ENCODE measurements at regions not wholly inside any gene's neighbourhood (a gene's known extent, or its start where the extent isn't known, plus 50 kb on each side); places are given as distances from the start of the nearest gene placed in this dataset.

DNA sequence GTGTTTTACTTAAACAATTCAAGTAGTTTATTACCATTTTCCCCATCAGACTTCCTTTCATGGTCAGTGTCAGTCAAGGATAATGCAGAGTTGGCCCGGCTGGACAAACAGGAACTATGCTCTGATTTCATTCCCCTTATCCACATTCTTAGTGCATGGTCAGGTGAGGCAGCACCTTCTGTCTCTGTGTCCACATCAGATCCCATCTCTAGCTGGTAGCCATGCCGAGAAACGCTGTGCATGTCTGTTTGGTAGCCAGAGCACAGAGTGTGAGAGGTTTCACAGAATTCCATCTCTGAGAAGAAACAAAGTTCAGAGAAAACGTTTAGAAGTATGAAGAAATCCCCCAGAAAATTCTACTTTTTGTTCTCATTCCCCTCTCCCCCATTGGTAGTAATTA lies 423.7 kb upstream of the TEX13C start:
- TF ChIP-seq ZNF274 (IDR thresholded peaks at IDR 0.05; ENCODE audit: low read depth, low read length) (no peak), SUZ12 (IDR thresholded peaks at IDR 0.05; ENCODE audit: extremely low read depth, insufficient read depth, insufficient read length) (no peak)
